A673 (cell line): ENCODE measurements at regions not wholly inside any gene's neighbourhood (a gene's known extent, or its start where the extent isn't known, plus 50 kb on each side); places are given as distances from the start of the nearest gene placed in this dataset.

ENCODE experiments used
- BruUV-seq: library from RNA; stranded (reverse); fragments of 400-500 nt; replicated peaks from 2 replicates; lab custom pipeline; 2021; lab: Mats Ljungman, UMichigan
- CTCF ChIA-PET: fragments of 300-600 bp; sonication (Branson Sonifier 250); formaldehyde crosslinking; loops from one replicate; lab custom pipeline; 2022; ENCODE audit warnings: antibody characterized with exemption; lab: Charles Lee
- POLR2A ChIA-PET: fragments of 300-600 bp; sonication (Branson Sonifier 250); formaldehyde crosslinking; loops from one replicate; lab custom pipeline; 2022; ENCODE audit warnings: antibody characterized with exemption; ENCODE audit not compliant: low non-redundant PET; lab: Charles Lee
- DNase-seq: peaks from one replicate; pipeline ENCODE4 v3.0.0-alpha.2; 2015; ENCODE audit warnings: low spot score
- H3K27ac ChIP-seq: fragments of 200-600 bp; sonication (generic); 2 replicates; pipeline ENCODE4 v1.5.1; 2016; ENCODE audit warnings: mixed run types, low read depth, mild to moderate bottlenecking, mixed read lengths, antibody characterized with exemption, low read length; ENCODE audit not compliant: poor library complexity, severe bottlenecking
- H3K27me3 ChIP-seq: fragments of 200-600 bp; sonication (generic); replicated peaks from 2 replicates; pipeline ENCODE4 v1.6.1; 2017; ENCODE audit warnings: mixed run types, low read depth, mild to moderate bottlenecking, mixed read lengths, antibody characterized with exemption, low read length; ENCODE audit not compliant: insufficient read depth, poor library complexity
- H3K36me3 ChIP-seq: fragments of 200-600 bp; sonication (generic); 2 replicates; pipeline ENCODE4 v1.6.1; 2016; ENCODE audit warnings: mixed run types, mild to moderate bottlenecking, mixed read lengths, antibody characterized with exemption, low read length; ENCODE audit not compliant: insufficient read depth, poor library complexity, severe bottlenecking
- H3K4me1 ChIP-seq: fragments of 200-600 bp; sonication (generic); 2 replicates; pipeline ENCODE4 v1.6.1; 2017; ENCODE audit warnings: mixed run types, mild to moderate bottlenecking, mixed read lengths, antibody characterized with exemption, low read length; ENCODE audit not compliant: insufficient read depth, poor library complexity, severe bottlenecking
- H3K4me3 ChIP-seq: fragments of 200-600 bp; sonication (generic); 2 replicates; pipeline ENCODE4 v1.5.1; 2016; ENCODE audit warnings: low read depth, mixed run types, mild to moderate bottlenecking, mixed read lengths, low read length; ENCODE audit not compliant: poor library complexity, severe bottlenecking
- H3K9me3 ChIP-seq: fragments of 200-600 bp; sonication (generic); 2 replicates; pipeline ENCODE4 v1.6.1; 2016; ENCODE audit warnings: mixed run types, low read depth, mild to moderate bottlenecking, mixed read lengths, antibody characterized with exemption, low read length; ENCODE audit not compliant: poor library complexity, severe bottlenecking
- CTCF ChIP-seq: fragments of 300-800, 200-600 bp; sonication (generic); conservative IDR thresholded peaks from 2 replicates; pipeline ENCODE4 v1.5.1; 2017; ENCODE audit warnings: low read depth, mild to moderate bottlenecking, antibody characterized with exemption, low read length, moderate library complexity, mixed read lengths
- EZH2 ChIP-seq: fragments of 200-600 bp; sonication (generic); IDR thresholded peaks from 2 replicates; pipeline ENCODE4 v1.6.1; 2017; ENCODE audit warnings: borderline replicate concordance, low read depth, mild to moderate bottlenecking, mixed read lengths, antibody characterized with exemption, low read length; ENCODE audit not compliant: poor library complexity, severe bottlenecking
- intact Hi-C: fragments of 100-400 bp; cut with micrococcal nuclease; formaldehyde crosslinking; loops from one replicate; pipeline ENCODE4 v1.10.0; 2022; ENCODE audit not compliant: unreplicated experiment

DNA sequence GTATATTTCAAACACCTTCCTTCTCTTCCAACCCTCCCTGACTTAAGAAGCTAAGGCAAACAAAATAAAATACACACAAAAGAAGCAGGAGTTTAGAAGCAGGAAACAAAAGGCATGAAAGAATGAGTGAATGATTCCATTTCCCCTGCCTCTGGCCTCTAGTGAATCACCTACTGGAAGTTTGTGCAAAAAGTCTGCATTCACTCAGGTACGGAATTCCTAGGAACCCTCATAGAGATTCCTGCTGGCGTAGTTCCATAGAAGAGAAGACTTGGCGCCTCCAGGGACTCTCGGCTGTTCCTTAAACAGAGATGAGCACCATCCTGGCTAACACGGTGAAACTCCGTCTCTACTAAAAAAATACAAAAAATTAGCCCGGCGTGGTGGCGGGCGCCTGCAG is 125.9 kb upstream of the TBL1X start:
- peaks cover 26% of the 10 kb centered on the region for H3K4me1 ChIP-seq
- TF ChIP-seq EZH2 (no peak), CTCF (no peak)
- ChIA-PET CTCF (no interaction called here), POLR2A (no interaction called here)
- BruUV-seq = no TSS peak
- H3K36me3 ChIP-seq = no peaks in the 10 kb centered on the region
- no peak for DNase-seq
- H3K9me3 ChIP-seq = no peaks in the 10 kb centered on the region
- H3K27me3 ChIP-seq = no peaks in the 10 kb centered on the region
- no peak overlapping the region for H3K27ac ChIP-seq
- intact Hi-C loops = no loop called here
- no peak overlapping the region for H3K4me3 ChIP-seq

GRCh38 chrX:9339603-9340491 is 125.0 kb upstream of the TBL1X start:
- TF ChIP-seq CTCF (no peak), EZH2 (no peak)
- Histone ChIP-seq H3K36me3 (no peaks in the 10 kb centered on the region), H3K4me3 (no peak overlapping the region), H3K27me3 (no peaks in the 10 kb centered on the region), H3K27ac (no peak overlapping the region), H3K9me3 (no peaks in the 10 kb centered on the region), H3K4me1 (peaks cover 26% of the 10 kb centered on the region)
- DNase-seq = peak; percentile 49
- CTCF ChIA-PET = interaction anchor here (0.8 kb wide), 1 partner anchor 27 kb away, joined by 8 read pairs; no protein-coding TSS in a partner anchor
- POLR2A ChIA-PET = no interaction called here
- no TSS peak for BruUV-seq
- intact Hi-C loops = loop anchor here (10.0 kb wide), 2 partner anchors 195 to 365 kb away; no protein-coding TSS in a partner anchor

GRCh38 chrX:9340598-9341290 is 124.1 kb upstream of the TBL1X start:
- peak; percentile 72 for DNase-seq
- CTCF ChIA-PET = no interaction called here
- intact Hi-C loops = loop anchor here (10.0 kb wide), 2 partner anchors 196 to 364 kb away; no protein-coding TSS in a partner anchor

More at GRCh38 chrX:9340598-9341290, 124.1 kb upstream of the TBL1X start:
- Histone ChIP-seq H3K4me1 (peaks cover 26% of the 10 kb centered on the region), H3K27ac (peak overlapping the region; percentile 80), H3K27me3 (no peaks in the 10 kb centered on the region), H3K36me3 (no peaks in the 10 kb centered on the region), H3K9me3 (no peaks in the 10 kb centered on the region), H3K4me3 (peak overlapping the region; percentile 23)
- no peak for TF ChIP-seq CTCF
- no peak for TF ChIP-seq EZH2
- no TSS peak for BruUV-seq
- POLR2A ChIA-PET = no interaction called here
